GM06990 (cell line): ENCODE measurements at regions not wholly inside any gene's neighbourhood (a gene's known extent, or its start where the extent isn't known, plus 50 kb on each side); places are given as distances from the start of the nearest gene placed in this dataset.
"Not testable (repeated sequence)": the region's sequence is repeated elsewhere in the genome, so short reads cannot be mapped to it uniquely, and the experiment has no call there.

Source experiments
- DNase-seq: peaks from one replicate; pipeline ENCODE4 v3.0.0-alpha.2; 2011; ENCODE audit not compliant: insufficient read length; ENCODE audit errors: extremely low read depth
- H3K27me3 ChIP-seq: replicated peaks from 2 replicates; pipeline ENCODE4 v1.6.0; 2011; ENCODE audit warnings: low read length; ENCODE audit not compliant: control insufficient read depth, insufficient read depth
- H3K36me3 ChIP-seq: 2 replicates; pipeline ENCODE4 v1.5.1; 2011; ENCODE audit warnings: low read length; ENCODE audit not compliant: control insufficient read depth, insufficient read depth
- H3K4me3 ChIP-seq: replicated peaks from 2 replicates; pipeline ENCODE4 v1.5.1; 2011; ENCODE audit warnings: low read depth, mild to moderate bottlenecking, control low read depth, low read length
- CTCF ChIP-seq: IDR thresholded peaks from 2 replicates; pipeline ENCODE4 v1.5.1; 2011; ENCODE audit warnings: low read length, control low read depth, mild to moderate bottlenecking, inconsistent platforms; ENCODE audit not compliant: insufficient read depth, poor library complexity, severe bottlenecking

- DNase-seq, result no peak
- H3K27me3 ChIP-seq, result no peaks in the 10 kb centered on the region; the same call in 1 of the 2 replicates
- no peaks in the 10 kb centered on the region for H3K36me3 ChIP-seq
- TF ChIP-seq CTCF, result no peak
- no peak overlapping the region for H3K4me3 ChIP-seq
These were observed 169.5 kb upstream of the PFKP start for GRCh38 chr10:2897619-2898508.

DNA sequence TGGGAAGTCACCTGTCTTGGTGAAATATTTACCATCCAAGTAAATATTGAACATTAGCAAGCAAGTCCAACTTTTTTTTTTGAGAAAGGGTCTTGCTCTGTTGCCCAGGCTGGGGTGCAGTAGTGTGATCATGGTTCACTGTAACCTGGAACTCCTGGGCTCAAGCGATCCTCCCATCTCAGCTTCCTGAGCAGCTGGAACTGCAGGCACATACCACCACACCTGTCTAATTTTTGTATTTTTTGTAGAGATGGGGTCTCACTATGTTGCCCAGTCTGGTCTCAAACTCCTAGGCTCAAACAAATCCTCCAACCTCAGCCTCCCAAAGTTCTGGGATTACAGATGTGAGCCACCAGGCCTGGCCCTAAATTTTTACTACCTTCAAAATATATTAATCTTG is 171.0 kb upstream of the PFKP start:
- not testable (repeated sequence) for H3K4me3 ChIP-seq, H3K36me3 ChIP-seq, H3K27me3 ChIP-seq, DNase-seq

- Histone ChIP-seq H3K4me3 (no peak overlapping the region), H3K36me3 (no peaks in the 10 kb centered on the region), H3K27me3 (no peaks in the 10 kb centered on the region; the same call in 1 of the 2 replicates)
- DNase-seq, result no peak
- TF ChIP-seq CTCF, result no peak
These were observed 171.7 kb upstream of the PFKP start for GRCh38 chr10:2895594-2896196.

DNA sequence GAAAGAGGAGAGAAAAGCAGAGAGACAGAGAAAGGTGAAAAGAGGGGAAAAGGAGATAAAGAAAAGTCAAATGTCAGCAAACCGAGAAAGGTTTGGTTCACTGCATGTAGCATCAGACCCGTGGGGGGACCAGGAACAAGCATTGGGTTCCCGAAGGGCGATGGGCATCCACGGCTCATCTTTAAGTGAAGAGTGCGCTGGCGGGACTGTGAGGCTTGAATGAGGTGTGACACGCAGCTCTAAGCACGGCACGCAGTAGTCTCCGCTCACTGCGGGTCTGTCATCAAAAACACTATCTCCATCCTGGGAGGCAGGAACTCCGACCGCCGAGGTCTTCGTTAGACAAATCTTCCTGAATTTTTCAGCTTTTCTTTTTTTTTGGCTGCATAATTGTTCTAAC is 173.4 kb upstream of the PFKP start:
- TF ChIP-seq CTCF, result no peak
- H3K27me3 ChIP-seq, result no peaks in the 10 kb centered on the region
- no peak for DNase-seq
- H3K36me3 ChIP-seq, result no peaks in the 10 kb centered on the region
- H3K4me3 ChIP-seq, result no peak overlapping the region

GRCh38 chr10:2893158-2893845 is 174.0 kb upstream of the PFKP start:
- Histone ChIP-seq H3K4me3 (no peak overlapping the region), H3K27me3 (no peaks in the 10 kb centered on the region), H3K36me3 (no peaks in the 10 kb centered on the region)
- no peak for TF ChIP-seq CTCF
- no peak for DNase-seq

GRCh38 chr10:2891770-2892124 is 175.6 kb upstream of the PFKP start:
- TF ChIP-seq CTCF, result no peak

More at GRCh38 chr10:2891770-2892124, 175.6 kb upstream of the PFKP start:
- no peak for DNase-seq
- no peaks in the 10 kb centered on the region for H3K27me3 ChIP-seq
- no peak overlapping the region for H3K4me3 ChIP-seq
- H3K36me3 ChIP-seq, result no peaks in the 10 kb centered on the region
